Fibroblast of villous mesenchyme (primary cell): ENCODE measurements at regions not wholly inside any gene's neighbourhood (a gene's known extent, or its start where the extent isn't known, plus 50 kb on each side); places are given as distances from the start of the nearest gene placed in this dataset.

Experiments used
- DNase-seq: peaks from one replicate; pipeline ENCODE4 v3.0.0-alpha.2; 2010; ENCODE audit warnings: low read depth
- H3K4me3 ChIP-seq: 2 replicates; pipeline ENCODE4 v1.5.1; 2011; ENCODE audit warnings: low read depth, mild to moderate bottlenecking, low read length
- CTCF ChIP-seq: IDR thresholded peaks from 2 replicates; pipeline ENCODE4 v1.5.1; 2012; ENCODE audit warnings: low read depth, mild to moderate bottlenecking, low read length; ENCODE audit not compliant: insufficient read depth

GRCh38 chrX:63993936-63994335 lies 208.9 kb upstream of the ARHGEF9 start:
- DNase-seq, result no peak
- no peak for TF ChIP-seq CTCF
- H3K4me3 ChIP-seq, result no peak overlapping the region

GRCh38 chrX:63985906-63986305 lies 200.9 kb upstream of the ARHGEF9 start:
- H3K4me3 ChIP-seq, result no peak overlapping the region
- DNase-seq, result no peak
- no peak for TF ChIP-seq CTCF

GRCh38 chrX:63979480-63979879 lies 194.5 kb upstream of the ARHGEF9 start:
- TF ChIP-seq CTCF, result no peak

GRCh38 chrX:63967551-63967950 lies 182.5 kb upstream of the ARHGEF9 start:
- H3K4me3 ChIP-seq, result no peak overlapping the region
- DNase-seq, result no peak
- TF ChIP-seq CTCF, result no peak

More at GRCh38 chrX:63979480-63979879, 194.5 kb upstream of the ARHGEF9 start:
- no peak for DNase-seq
- H3K4me3 ChIP-seq, result no peak overlapping the region

- DNase-seq, result no peak
- H3K4me3 ChIP-seq, result no peak overlapping the region
- no peak for TF ChIP-seq CTCF
Measured at GRCh38 chrX:63963095-63963784, 178.2 kb upstream of the ARHGEF9 start.

GRCh38 chrX:63961964-63962363 lies 176.9 kb upstream of the ARHGEF9 start:
- TF ChIP-seq CTCF, result no peak
- no peak for DNase-seq
- H3K4me3 ChIP-seq, result no peak overlapping the region

- no peak for DNase-seq
- H3K4me3 ChIP-seq, result no peak overlapping the region
- TF ChIP-seq CTCF, result no peak
Measured at GRCh38 chrX:63959975-63960374, 175.0 kb upstream of the ARHGEF9 start.
